ENCODE measurements at regions not wholly inside any gene's neighbourhood (a gene's known extent, or its start where the extent isn't known, plus 50 kb on each side); places are given as distances from the start of the nearest gene placed in this dataset.
"Not testable (repeated sequence)": the region's sequence is repeated elsewhere in the genome, so short reads cannot be mapped to it uniquely, and the experiment has no call there.

GRCh38 chr16:75861311-75862097, 135.2 kb upstream of the CPHXL start:
- Mint-ChIP-seq H3K36me3 (no peaks in the 10 kb centered on the region), H3K4me3 (no peak overlapping the region), H3K27ac (no peak overlapping the region), H3K27me3 (no peaks in the 10 kb centered on the region), H3K9me3 (no peaks in the 10 kb centered on the region), H3K4me1 (no peaks in the 10 kb centered on the region)
- no peak for DNase-seq
- no peak for ATAC-seq (ENCODE audit: low read depth)
- POLR2A ChIA-PET: no interaction called here

DNA sequence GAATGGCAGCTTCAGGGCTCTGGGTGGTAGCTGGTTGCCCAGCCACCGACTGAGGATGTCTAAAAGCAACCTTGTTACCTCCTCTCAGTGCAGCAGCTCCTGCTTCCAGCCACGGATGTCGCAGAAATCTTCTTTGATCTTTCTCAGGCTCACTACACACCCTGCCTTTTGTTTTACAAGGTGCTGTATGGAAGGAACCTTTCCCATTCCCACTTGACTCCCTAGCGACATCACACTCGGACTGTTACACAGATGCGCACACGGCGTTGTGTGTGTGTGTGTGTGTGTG, 135.8 kb upstream of the CPHXL start:
- DNase-seq: no peak
- Mint-ChIP-seq H3K4me1 (no peaks in the 10 kb centered on the region), H3K27me3 (no peaks in the 10 kb centered on the region), H3K9me3 (no peaks in the 10 kb centered on the region), H3K4me3 (no peak overlapping the region), H3K36me3 (no peaks in the 10 kb centered on the region), H3K27ac (no peak overlapping the region)
- POLR2A ChIA-PET: no interaction called here
- ATAC-seq (ENCODE audit: low read depth): no peak

- Mint-ChIP-seq H3K27me3 (no peaks in the 10 kb centered on the region), H3K4me3 (no peak overlapping the region), H3K4me1 (no peaks in the 10 kb centered on the region), H3K27ac (no peak overlapping the region), H3K9me3 (no peaks in the 10 kb centered on the region), H3K36me3 (no peaks in the 10 kb centered on the region)
- no peak for DNase-seq
- no peak for ATAC-seq (ENCODE audit: low read depth)
- POLR2A ChIA-PET: no interaction called here
Observed at GRCh38 chr16:75864243-75864642, 138.0 kb upstream of the CPHXL start.

DNA sequence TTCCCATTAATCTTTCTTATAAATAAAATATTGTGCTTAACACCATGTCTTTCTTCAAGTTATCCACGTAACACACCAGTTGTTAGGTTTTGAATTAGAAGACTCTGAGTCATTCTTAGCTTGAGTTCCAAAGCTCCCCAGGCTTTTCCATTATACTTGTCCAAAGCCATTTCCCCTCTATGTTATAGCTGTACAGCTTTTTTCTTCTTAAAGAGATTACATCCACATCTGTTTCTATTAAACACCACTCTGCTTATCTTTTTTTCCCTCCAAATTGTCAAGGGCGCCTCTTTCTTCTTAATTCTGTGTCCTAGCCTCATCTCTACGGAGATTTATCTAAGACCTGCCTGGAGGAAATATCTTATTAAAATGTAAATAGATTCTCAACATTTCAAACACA, 139.4 kb upstream of the CPHXL start:
- Mint-ChIP-seq H3K4me3 (no peak overlapping the region), H3K4me1 (no peaks in the 10 kb centered on the region), H3K36me3 (no peaks in the 10 kb centered on the region), H3K9me3 (no peaks in the 10 kb centered on the region), H3K27me3 (no peaks in the 10 kb centered on the region), H3K27ac (no peak overlapping the region)
- DNase-seq (no peak), ATAC-seq (ENCODE audit: low read depth) (no peak)
- POLR2A ChIA-PET: no interaction called here

DNA sequence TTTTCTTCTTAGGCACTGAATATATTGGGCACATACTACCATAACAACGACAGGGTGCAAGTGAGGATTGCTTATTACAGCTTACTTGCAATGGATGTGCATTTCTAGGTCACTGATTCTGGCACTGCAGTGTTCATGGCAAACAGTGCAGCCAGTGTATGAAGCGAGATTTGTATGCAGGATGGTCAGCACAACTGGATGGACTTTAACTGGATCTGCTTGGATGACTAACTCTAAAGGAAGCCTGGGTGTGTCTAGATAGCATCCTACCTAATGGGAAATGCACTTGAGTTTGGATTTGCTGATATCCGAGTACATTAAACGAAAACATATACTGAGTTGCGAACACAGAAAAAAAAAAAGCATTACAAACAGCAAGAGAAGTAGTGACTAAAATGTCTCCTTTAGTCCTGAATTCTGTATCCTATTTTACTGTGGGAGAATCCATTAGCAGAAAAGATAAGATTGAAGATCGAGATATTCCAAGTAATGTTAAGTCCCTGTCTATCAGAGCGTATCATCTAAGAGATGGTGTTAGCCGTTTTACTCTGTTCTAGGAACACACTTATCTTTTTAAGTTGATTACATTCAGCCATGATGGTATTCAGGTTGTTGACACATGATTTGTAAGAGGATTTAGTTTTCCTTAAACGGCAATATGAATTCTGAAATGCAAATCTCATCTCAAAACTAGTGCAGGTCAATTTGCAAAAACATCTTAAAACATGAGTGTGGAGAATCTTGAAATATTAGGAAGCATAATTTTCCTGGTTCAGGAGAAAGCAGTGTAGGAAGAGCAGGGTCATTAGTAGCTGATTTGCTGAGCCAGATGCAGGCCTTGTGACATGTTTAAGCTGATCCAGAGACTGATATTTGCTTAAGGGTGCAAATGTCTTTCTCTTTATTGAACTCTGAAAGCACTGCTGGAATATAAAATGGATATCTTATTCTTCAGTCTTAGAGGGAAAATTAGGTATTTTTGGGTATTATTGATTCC, 142.6 kb upstream of the CPHXL start:
- no peak for ATAC-seq (ENCODE audit: low read depth)
- Mint-ChIP-seq H3K4me1 (no peaks in the 10 kb centered on the region), H3K27me3 (no peaks in the 10 kb centered on the region), H3K36me3 (no peaks in the 10 kb centered on the region), H3K27ac (no peak overlapping the region), H3K9me3 (no peaks in the 10 kb centered on the region), H3K4me3 (no peak overlapping the region)
- POLR2A ChIA-PET: no interaction called here
- no peak for DNase-seq

DNA sequence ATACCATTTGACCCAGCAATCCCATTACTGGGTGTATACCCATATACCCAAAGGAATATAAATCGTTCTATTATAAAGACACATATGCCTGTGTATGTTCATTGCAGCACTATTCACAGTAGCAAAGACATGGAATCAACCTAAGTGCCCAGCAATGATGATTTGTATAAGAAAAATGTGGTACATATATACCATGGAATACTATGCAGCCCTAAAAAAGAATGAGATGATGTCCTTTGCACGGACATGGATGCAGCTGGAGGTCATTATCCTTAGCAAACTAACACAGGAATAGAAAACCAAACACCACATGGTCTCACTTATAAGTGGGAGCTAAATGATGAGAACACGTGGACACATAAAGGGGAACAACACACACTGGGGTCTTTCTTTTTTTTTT, 155.0 kb upstream of the CPHXL start:
- H3K4me3 Mint-ChIP-seq; ATAC-seq (ENCODE audit: low read depth); H3K36me3 Mint-ChIP-seq; POLR2A ChIA-PET; H3K27me3 Mint-ChIP-seq; H3K9me3 Mint-ChIP-seq; H3K27ac Mint-ChIP-seq; H3K4me1 Mint-ChIP-seq; DNase-seq: not testable (repeated sequence)

DNA sequence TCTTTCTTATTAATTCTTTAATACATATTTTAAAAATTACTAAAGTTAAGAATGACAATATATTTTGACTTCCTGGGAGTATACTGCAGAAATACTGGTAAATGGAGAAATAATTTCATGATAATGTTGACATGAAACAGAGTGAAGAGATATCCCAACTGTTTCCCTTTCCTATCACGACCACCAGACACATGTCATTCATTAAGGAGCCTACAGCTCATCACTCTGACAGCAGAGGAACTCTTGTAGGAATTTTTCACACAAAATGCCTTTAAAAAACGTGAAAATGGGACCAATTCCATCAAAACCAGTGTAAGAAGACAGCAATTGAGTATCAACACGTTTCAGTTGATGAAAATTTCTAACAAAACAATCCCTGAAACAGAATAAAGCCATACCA, 172.9 kb upstream of the CPHXL start:
- Mint-ChIP-seq H3K36me3 (no peaks in the 10 kb centered on the region), H3K4me3 (no peak overlapping the region), H3K9me3 (no peaks in the 10 kb centered on the region), H3K4me1 (no peaks in the 10 kb centered on the region), H3K27ac (no peak overlapping the region), H3K27me3 (peaks cover 5% of the 10 kb centered on the region)
- DNase-seq (no peak), ATAC-seq (ENCODE audit: low read depth) (no peak)
- POLR2A ChIA-PET: no interaction called here

DNA sequence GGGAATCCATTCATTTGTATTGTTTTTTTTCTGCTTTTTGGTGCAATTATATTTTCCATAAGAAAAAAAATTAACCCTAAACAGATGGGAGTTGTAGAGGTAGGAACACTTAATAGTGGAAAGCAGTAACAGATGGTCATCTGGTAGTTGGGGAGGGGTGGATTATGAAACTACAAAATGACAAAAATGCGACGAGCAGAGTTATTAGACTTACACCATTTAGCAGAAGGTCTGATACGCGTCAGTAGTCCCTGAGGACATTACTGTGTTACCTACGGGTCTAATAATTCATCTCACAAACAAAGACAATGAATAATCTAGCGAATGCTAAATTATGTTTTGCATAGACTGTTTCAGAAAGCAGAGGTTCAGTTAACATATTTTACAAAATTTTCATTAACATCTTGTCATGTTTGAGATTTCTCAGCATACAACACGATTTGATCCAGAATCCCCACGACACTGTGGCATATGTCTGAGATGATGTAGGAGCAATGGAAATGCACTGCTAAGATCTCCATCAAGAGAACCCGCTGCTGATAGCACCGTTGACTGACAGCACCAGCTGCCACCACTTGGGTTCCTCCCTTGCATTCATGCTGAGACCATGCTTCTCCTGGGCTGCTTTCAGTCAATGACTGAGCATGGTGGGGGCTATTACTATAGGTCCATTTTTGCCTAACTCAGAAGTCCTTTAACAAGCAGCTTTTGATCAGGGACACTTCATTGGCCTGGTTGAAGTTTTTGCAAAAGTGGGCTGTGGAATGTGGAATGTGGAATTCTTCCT, 182.2 kb upstream of the CPHXL start:
- Mint-ChIP-seq H3K36me3 (no peaks in the 10 kb centered on the region), H3K27me3 (peaks cover 3% of the 10 kb centered on the region), H3K4me3 (no peak overlapping the region), H3K4me1 (peaks cover 2% of the 10 kb centered on the region), H3K9me3 (no peaks in the 10 kb centered on the region), H3K27ac (no peak overlapping the region)
- ATAC-seq (ENCODE audit: low read depth) (no peak), DNase-seq (no peak)
- POLR2A ChIA-PET: no interaction called here

DNA sequence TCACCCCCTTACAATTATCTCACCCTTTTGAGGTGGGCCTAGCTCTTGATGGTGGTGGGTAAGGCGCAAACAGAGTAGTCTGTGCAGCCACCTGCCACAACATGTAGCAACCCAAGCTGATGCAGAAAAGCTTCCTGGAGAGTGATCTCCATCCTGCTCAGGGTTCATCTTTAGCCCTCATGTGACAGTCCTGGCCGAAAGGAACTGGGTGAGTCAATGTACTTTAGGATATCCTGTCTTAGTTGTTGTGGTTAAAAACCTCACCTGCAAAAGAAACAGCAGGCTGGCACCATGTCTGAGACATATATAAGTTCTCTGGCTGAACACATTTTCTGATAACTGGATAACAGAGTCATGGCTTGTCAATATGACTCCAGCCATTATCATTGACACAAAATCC, 183.5 kb upstream of the CPHXL start:
- POLR2A ChIA-PET: no interaction called here
- H3K4me1 Mint-ChIP-seq: peaks cover 2% of the 10 kb centered on the region
- no peak overlapping the region for H3K4me3 Mint-ChIP-seq
- ATAC-seq (ENCODE audit: low read depth): no peak
- H3K27ac Mint-ChIP-seq: no peak overlapping the region
- no peaks in the 10 kb centered on the region for H3K36me3 Mint-ChIP-seq
- no peaks in the 10 kb centered on the region for H3K9me3 Mint-ChIP-seq
- no peak for DNase-seq
- H3K27me3 Mint-ChIP-seq: no peaks in the 10 kb centered on the region

DNA sequence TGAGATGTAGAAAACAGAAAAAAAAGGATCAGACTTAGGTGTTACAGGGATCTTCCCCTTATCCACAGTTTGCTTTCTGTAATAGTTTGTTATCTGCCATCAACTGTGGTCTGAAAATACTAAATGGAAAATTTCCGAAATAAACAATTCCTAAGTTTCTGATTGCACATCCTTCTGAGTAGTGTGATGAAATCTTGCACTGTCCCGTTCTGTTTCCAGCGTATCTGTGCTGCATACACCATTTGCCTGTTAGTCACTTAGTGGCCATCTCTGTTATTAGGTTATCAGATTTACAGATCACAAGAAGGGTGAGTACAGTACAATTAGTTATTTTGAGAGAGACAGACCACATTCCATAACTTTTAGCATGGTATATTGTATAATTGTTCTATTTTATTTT, 185.6 kb upstream of the CPHXL start:
- no peaks in the 10 kb centered on the region for H3K9me3 Mint-ChIP-seq
- peaks cover 2% of the 10 kb centered on the region for H3K4me1 Mint-ChIP-seq
- no peaks in the 10 kb centered on the region for H3K36me3 Mint-ChIP-seq
- no peak overlapping the region for H3K4me3 Mint-ChIP-seq
- no peak for ATAC-seq (ENCODE audit: low read depth)
- no peak for DNase-seq
- H3K27ac Mint-ChIP-seq: no peak overlapping the region
- POLR2A ChIA-PET: no interaction called here
- H3K27me3 Mint-ChIP-seq: no peaks in the 10 kb centered on the region

DNA sequence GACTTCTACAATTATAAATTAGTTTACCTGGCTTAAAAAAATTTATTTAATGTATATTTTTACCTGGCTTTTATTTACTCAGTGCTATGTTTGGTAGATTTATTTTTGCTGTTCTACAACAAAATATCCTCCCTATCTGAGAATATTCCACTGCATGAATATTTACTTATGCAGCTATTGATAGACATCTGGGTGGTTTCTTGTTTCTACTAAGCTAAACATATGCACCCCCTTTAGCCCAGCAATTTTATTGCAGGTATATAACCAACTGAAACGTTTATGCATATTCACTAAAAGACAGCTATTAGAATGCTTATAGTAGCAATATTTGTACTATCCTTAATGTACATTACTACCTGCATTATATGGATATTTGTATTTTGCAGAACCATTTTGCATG, 187.7 kb upstream of the CPHXL start:
- Mint-ChIP-seq H3K4me1 (peaks cover 2% of the 10 kb centered on the region), H3K36me3 (no peaks in the 10 kb centered on the region), H3K27me3 (no peaks in the 10 kb centered on the region), H3K4me3 (no peak overlapping the region), H3K27ac (no peak overlapping the region), H3K9me3 (no peaks in the 10 kb centered on the region)
- DNase-seq: no peak
- ATAC-seq (ENCODE audit: low read depth): no peak
- POLR2A ChIA-PET: no interaction called here

DNA sequence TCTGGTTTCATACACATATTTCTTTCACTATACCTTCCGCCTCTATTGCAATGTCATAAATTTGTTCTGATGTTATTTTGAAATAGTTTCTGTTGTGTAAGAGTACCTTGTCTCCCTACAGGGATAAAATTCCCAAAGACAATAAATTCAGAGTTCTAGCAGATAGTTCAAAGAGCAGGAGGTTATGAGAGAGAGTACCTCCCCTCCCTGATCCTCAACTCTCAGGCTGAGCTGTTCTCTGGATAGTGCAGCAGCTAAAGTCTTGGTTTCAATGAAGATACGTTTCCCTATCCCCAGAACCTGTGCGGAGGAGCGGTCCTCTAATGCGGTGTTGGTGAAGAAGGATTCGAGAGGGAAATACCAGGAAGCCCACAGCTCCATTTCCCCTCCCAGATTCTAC, 190.2 kb upstream of the CPHXL start:
- Mint-ChIP-seq H3K27ac (no peak overlapping the region), H3K4me3 (no peak overlapping the region), H3K27me3 (no peaks in the 10 kb centered on the region), H3K36me3 (no peaks in the 10 kb centered on the region), H3K9me3 (no peaks in the 10 kb centered on the region), H3K4me1 (no peaks in the 10 kb centered on the region)
- no peak for ATAC-seq (ENCODE audit: low read depth)
- DNase-seq: no peak
- POLR2A ChIA-PET: no interaction called here

GRCh38 chr16:75918109-75918508, 191.8 kb upstream of the CPHXL start:
- DNase-seq (no peak), ATAC-seq (ENCODE audit: low read depth) (no peak)
- H3K9me3 Mint-ChIP-seq: no peaks in the 10 kb centered on the region
- H3K27ac Mint-ChIP-seq: no peak overlapping the region
- no peaks in the 10 kb centered on the region for H3K4me1 Mint-ChIP-seq
- no peaks in the 10 kb centered on the region for H3K36me3 Mint-ChIP-seq
- H3K4me3 Mint-ChIP-seq: no peak overlapping the region
- no peaks in the 10 kb centered on the region for H3K27me3 Mint-ChIP-seq
- POLR2A ChIA-PET: no interaction called here

GRCh38 chr16:75919664-75920063, 193.4 kb upstream of the CPHXL start:
- POLR2A ChIA-PET: no interaction called here
- H3K4me3 Mint-ChIP-seq: no peak overlapping the region
- no peak overlapping the region for H3K27ac Mint-ChIP-seq
- DNase-seq (no peak), ATAC-seq (ENCODE audit: low read depth) (no peak)
- no peaks in the 10 kb centered on the region for H3K4me1 Mint-ChIP-seq
- no peaks in the 10 kb centered on the region for H3K9me3 Mint-ChIP-seq
- H3K27me3 Mint-ChIP-seq: no peaks in the 10 kb centered on the region
- no peaks in the 10 kb centered on the region for H3K36me3 Mint-ChIP-seq
